SK-N-SH treated with all-trans-retinoic acid at 6 μM for 48 hours (cell line): ENCODE measurements at regions not wholly inside any gene's neighbourhood (a gene's known extent, or its start where the extent isn't known, plus 50 kb on each side); places are given as distances from the start of the nearest gene placed in this dataset.

ENCODE experiments used
- ARNTL ChIP-seq: fragments of 450-650 bp; formaldehyde crosslinking; IDR thresholded peaks from 2 replicates; pipeline ENCODE4 v1.5.0; 2020; ENCODE audit warnings: low read depth, mild to moderate bottlenecking, moderate library complexity, borderline replicate concordance
- ESRRG ChIP-seq: fragments of 250-450 bp; sonication (Bioruptor Pico); IDR thresholded peaks from 2 replicates; pipeline ENCODE4 v1.6.1; 2021; ENCODE audit warnings: mild to moderate bottlenecking
- GLIS3 ChIP-seq: fragments of 250-450 bp; sonication (Bioruptor Pico); IDR thresholded peaks from 2 replicates; pipeline ENCODE4 v1.5.0; 2020; ENCODE audit warnings: mild to moderate bottlenecking, moderate library complexity
- ISL1 ChIP-seq: fragments of 250-450 bp; sonication (Bioruptor Pico); IDR thresholded peaks from 2 replicates; pipeline ENCODE4 v2.1.2; 2022; ENCODE audit warnings: mild to moderate bottlenecking, moderate library complexity
- SNAI2 ChIP-seq: fragments of 250-450 bp; sonication (Bioruptor Pico); IDR thresholded peaks from 2 replicates; pipeline ENCODE4 v1.5.0; 2020; ENCODE audit warnings: mild to moderate bottlenecking, moderate library complexity
- TOX ChIP-seq: fragments of 250-450 bp; sonication (Bioruptor Pico); IDR thresholded peaks from 2 replicates; pipeline ENCODE4 v1.8.0; 2021; ENCODE audit warnings: mild to moderate bottlenecking, moderate library complexity, borderline replicate concordance
- ZFP3 ChIP-seq: fragments of 250-450 bp; sonication (Bioruptor Pico); IDR thresholded peaks from 2 replicates; pipeline ENCODE4 v1.5.0; 2020; ENCODE audit warnings: mild to moderate bottlenecking, moderate library complexity
- ZFP30 ChIP-seq: fragments of 450-650 bp; formaldehyde crosslinking; IDR thresholded peaks from 2 replicates; pipeline ENCODE4 v1.5.0; 2022; ENCODE audit warnings: mild to moderate bottlenecking, moderate library complexity
- ZNF70 ChIP-seq: fragments of 450-650 bp; formaldehyde crosslinking; IDR thresholded peaks from 2 replicates; pipeline ENCODE4 v1.5.0; 2020; ENCODE audit warnings: mild to moderate bottlenecking, moderate library complexity
- ZNF8 ChIP-seq: fragments of 450-650 bp; formaldehyde crosslinking; IDR thresholded peaks from 2 replicates; pipeline ENCODE4 v1.5.0; 2020; ENCODE audit warnings: mild to moderate bottlenecking, moderate library complexity
- TF ChIP-seq, protein P1 (sequence below): fragments of 250-450 bp; sonication (Bioruptor Pico); IDR thresholded peaks from 2 replicates; pipeline ENCODE4 v1.8.0; 2021; ENCODE audit warnings: low read depth, mild to moderate bottlenecking, moderate library complexity, borderline replicate concordance
- TF ChIP-seq, protein P2 (sequence below): fragments of 250-450 bp; sonication (Bioruptor Pico); IDR thresholded peaks from 2 replicates; pipeline ENCODE4 v1.5.0; 2020; ENCODE audit warnings: mild to moderate bottlenecking, moderate library complexity
- TF ChIP-seq, protein P3 (sequence below): fragments of 250-450 bp; sonication (Bioruptor Pico); IDR thresholded peaks from 2 replicates; pipeline ENCODE4 v1.5.1; 2020; ENCODE audit warnings: low read depth, mild to moderate bottlenecking, moderate library complexity
- TF ChIP-seq, protein P4 (sequence below): fragments of 250-450 bp; sonication (Bioruptor Pico); IDR thresholded peaks from 2 replicates; pipeline ENCODE4 v1.8.0; 2020; ENCODE audit warnings: mild to moderate bottlenecking, moderate library complexity, borderline replicate concordance

DNA sequence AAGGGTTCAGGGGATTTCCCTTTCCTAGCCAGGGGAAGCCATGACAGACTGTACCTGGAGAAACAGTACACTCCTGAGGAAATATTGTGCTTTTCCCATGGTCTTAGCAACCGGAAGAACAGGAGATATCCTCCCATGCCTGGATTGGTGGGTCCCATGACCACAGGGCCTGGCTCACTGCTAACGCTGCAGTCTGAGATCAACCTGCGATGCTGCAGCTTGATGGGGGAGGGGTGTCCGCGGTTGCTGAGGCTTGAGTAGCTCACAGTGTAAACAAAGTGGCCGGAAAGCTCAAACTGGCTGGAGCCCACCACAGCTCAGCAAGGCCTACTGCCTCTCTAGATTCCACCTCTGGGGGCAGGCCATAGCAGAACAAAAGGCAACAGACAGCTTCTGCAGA, 819.5 kb downstream of the TECRL start:
- TF ChIP-seq TOX (CRISPR knock-in tag) = no peak
- TF ChIP-seq, protein P1, sequence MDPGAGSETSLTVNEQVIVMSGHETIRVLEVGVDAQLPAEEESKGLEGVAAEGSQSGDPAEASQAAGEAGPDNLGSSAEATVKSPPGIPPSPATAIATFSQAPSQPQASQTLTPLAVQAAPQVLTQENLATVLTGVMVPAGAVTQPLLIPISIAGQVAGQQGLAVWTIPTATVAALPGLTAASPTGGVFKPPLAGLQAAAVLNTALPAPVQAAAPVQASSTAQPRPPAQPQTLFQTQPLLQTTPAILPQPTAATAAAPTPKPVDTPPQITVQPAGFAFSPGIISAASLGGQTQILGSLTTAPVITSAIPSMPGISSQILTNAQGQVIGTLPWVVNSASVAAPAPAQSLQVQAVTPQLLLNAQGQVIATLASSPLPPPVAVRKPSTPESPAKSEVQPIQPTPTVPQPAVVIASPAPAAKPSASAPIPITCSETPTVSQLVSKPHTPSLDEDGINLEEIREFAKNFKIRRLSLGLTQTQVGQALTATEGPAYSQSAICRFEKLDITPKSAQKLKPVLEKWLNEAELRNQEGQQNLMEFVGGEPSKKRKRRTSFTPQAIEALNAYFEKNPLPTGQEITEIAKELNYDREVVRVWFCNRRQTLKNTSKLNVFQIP (CRISPR knock-in tag) = no peak
- TF ChIP-seq, protein P2, sequence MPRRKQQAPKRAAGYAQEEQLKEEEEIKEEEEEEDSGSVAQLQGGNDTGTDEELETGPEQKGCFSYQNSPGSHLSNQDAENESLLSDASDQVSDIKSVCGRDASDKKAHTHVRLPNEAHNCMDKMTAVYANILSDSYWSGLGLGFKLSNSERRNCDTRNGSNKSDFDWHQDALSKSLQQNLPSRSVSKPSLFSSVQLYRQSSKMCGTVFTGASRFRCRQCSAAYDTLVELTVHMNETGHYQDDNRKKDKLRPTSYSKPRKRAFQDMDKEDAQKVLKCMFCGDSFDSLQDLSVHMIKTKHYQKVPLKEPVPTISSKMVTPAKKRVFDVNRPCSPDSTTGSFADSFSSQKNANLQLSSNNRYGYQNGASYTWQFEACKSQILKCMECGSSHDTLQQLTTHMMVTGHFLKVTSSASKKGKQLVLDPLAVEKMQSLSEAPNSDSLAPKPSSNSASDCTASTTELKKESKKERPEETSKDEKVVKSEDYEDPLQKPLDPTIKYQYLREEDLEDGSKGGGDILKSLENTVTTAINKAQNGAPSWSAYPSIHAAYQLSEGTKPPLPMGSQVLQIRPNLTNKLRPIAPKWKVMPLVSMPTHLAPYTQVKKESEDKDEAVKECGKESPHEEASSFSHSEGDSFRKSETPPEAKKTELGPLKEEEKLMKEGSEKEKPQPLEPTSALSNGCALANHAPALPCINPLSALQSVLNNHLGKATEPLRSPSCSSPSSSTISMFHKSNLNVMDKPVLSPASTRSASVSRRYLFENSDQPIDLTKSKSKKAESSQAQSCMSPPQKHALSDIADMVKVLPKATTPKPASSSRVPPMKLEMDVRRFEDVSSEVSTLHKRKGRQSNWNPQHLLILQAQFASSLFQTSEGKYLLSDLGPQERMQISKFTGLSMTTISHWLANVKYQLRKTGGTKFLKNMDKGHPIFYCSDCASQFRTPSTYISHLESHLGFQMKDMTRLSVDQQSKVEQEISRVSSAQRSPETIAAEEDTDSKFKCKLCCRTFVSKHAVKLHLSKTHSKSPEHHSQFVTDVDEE (CRISPR knock-in tag) = no peak
- TF ChIP-seq ZNF70 (CRISPR knock-in tag) = no peak
- TF ChIP-seq ISL1 = no peak
- no peak for TF ChIP-seq ZFP30 (CRISPR knock-in tag)
- no peak for TF ChIP-seq ZNF8
- TF ChIP-seq, protein P3, sequence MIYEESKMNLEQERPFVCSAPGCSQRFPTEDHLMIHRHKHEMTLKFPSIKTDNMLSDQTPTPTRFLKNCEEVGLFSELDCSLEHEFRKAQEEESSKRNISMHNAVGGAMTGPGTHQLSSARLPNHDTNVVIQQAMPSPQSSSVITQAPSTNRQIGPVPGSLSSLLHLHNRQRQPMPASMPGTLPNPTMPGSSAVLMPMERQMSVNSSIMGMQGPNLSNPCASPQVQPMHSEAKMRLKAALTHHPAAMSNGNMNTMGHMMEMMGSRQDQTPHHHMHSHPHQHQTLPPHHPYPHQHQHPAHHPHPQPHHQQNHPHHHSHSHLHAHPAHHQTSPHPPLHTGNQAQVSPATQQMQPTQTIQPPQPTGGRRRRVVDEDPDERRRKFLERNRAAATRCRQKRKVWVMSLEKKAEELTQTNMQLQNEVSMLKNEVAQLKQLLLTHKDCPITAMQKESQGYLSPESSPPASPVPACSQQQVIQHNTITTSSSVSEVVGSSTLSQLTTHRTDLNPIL (CRISPR knock-in tag) = no peak
- no peak for TF ChIP-seq ESRRG (CRISPR knock-in tag)
- no peak for TF ChIP-seq GLIS3 (CRISPR knock-in tag)
- TF ChIP-seq ARNTL (CRISPR knock-in tag) = no peak
- TF ChIP-seq ZFP3 (CRISPR knock-in tag) = no peak
- TF ChIP-seq SNAI2 (CRISPR knock-in tag) = no peak
- TF ChIP-seq, protein P4, sequence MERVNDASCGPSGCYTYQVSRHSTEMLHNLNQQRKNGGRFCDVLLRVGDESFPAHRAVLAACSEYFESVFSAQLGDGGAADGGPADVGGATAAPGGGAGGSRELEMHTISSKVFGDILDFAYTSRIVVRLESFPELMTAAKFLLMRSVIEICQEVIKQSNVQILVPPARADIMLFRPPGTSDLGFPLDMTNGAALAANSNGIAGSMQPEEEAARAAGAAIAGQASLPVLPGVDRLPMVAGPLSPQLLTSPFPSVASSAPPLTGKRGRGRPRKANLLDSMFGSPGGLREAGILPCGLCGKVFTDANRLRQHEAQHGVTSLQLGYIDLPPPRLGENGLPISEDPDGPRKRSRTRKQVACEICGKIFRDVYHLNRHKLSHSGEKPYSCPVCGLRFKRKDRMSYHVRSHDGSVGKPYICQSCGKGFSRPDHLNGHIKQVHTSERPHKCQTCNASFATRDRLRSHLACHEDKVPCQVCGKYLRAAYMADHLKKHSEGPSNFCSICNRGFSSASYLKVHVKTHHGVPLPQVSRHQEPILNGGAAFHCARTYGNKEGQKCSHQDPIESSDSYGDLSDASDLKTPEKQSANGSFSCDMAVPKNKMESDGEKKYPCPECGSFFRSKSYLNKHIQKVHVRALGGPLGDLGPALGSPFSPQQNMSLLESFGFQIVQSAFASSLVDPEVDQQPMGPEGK (CRISPR knock-in tag) = no peak
